ENCODE measurements at regions not wholly inside any gene's neighbourhood (a gene's known extent, or its start where the extent isn't known, plus 50 kb on each side); places are given as distances from the start of the nearest gene placed in this dataset.
"Not testable (repeated sequence)": the region's sequence is repeated elsewhere in the genome, so short reads cannot be mapped to it uniquely, and the experiment has no call there.

GRCh38 chr5:20759459-20759858 lies 771.5 kb upstream of the CDH18 start:
- not testable (repeated sequence) for TF ChIP-seq CTCF (conservative IDR thresholded peaks at IDR 0.05 in 1 of 2, IDR thresholded peaks at IDR 0.05 in 1 of 2; ENCODE audit: low read depth in 1 of 2, low read length in 2 of 2); EZH2 (IDR thresholded peaks at IDR 0.05; ENCODE audit: low read length, missing control alignments)

Data from fibroblast of lung (primary cell).